H1 (cell line): ENCODE measurements at regions not wholly inside any gene's neighbourhood (a gene's known extent, or its start where the extent isn't known, plus 50 kb on each side); places are given as distances from the start of the nearest gene placed in this dataset.
"Not testable (repeated sequence)": the region's sequence is repeated elsewhere in the genome, so short reads cannot be mapped to it uniquely, and the experiment has no call there.

ENCODE experiments used
- CTCF ChIA-PET: fragments of 300-600 bp; sonication (Branson Sonifier 250); formaldehyde crosslinking; loops from one replicate; lab custom pipeline; 2021; ENCODE audit not compliant: partially characterized antibody; lab: Charles Lee
- POLR2A ChIA-PET: fragments of 300-600 bp; sonication (Branson Sonifier 250); formaldehyde crosslinking; loops from one replicate; lab custom pipeline; 2021; ENCODE audit warnings: inconsistent platforms; ENCODE audit not compliant: partially characterized antibody; lab: Charles Lee
- DNase-seq, 2 experiments: peaks; one replicate each; pipeline versions ENCODE4 v3.0.0 to v3.0.0-alpha.2; 2010 to 2022; ENCODE audit warnings: low spot score in 2 of 2, low read depth in 1 of 2, mixed read lengths in 1 of 2
- FAIRE-seq: peaks from 2 replicates; lab custom pipeline; 2011; peaks lifted over from hg19 to GRCh38; lab: Jason Lieb, UNC
- H2AFZ ChIP-seq: 2 replicates; pipeline ENCODE4 v1.8.1; 2012; ENCODE audit warnings: low read length, inconsistent platforms
- H2AK5ac ChIP-seq: 2 replicates; pipeline ENCODE4 v1.6.1; 2013; ENCODE audit warnings: low read depth, low read length
- H2BK120ac ChIP-seq: replicated peaks from 2 replicates; pipeline ENCODE3; 2013; ENCODE audit warnings: low read depth, low read length, inconsistent platforms
- H2BK12ac ChIP-seq: 2 replicates; pipeline ENCODE4 v1.6.1; 2013; ENCODE audit warnings: low read depth, low read length
- H2BK15ac ChIP-seq: 2 replicates; pipeline ENCODE4 v1.6.1; 2013; ENCODE audit warnings: low read length
- H2BK20ac ChIP-seq: 2 replicates; pipeline ENCODE4 v1.6.1; 2013; ENCODE audit warnings: low read length
- H2BK5ac ChIP-seq: 2 replicates; pipeline ENCODE4 v1.6.1; 2013; ENCODE audit warnings: low read depth, low read length
- H3K14ac ChIP-seq: 2 replicates; pipeline ENCODE4 v1.6.1; 2013; ENCODE audit warnings: inconsistent platforms; ENCODE audit not compliant: insufficient read length
- H3K18ac ChIP-seq: 2 replicates; pipeline ENCODE4 v1.6.1; 2013; ENCODE audit warnings: low read length; ENCODE audit errors: extremely low read depth
- H3K23ac ChIP-seq: 2 replicates; pipeline ENCODE4 v1.6.1; 2013; ENCODE audit warnings: inconsistent platforms; ENCODE audit not compliant: insufficient read length
- H3K23me2 ChIP-seq: 2 replicates; pipeline ENCODE4 v1.6.1; 2013; ENCODE audit warnings: low read depth, low read length
- H3K27ac ChIP-seq: 2 replicates; pipeline ENCODE4 v1.6.1; 2011; ENCODE audit warnings: low read depth, low read length, inconsistent platforms
- H3K27me3 ChIP-seq, 4 experiments: replicated peaks in 1 of 4; 1 replicate in 1 of 4; 2 replicates in 3 of 4; pipeline versions ENCODE4 v1.6.1 to v1.8.1; 2011 to 2013; ENCODE audit warnings: low read length in 3 of 4, mild to moderate bottlenecking in 3 of 4, inconsistent platforms in 2 of 4, mixed read lengths in 2 of 4, moderate library complexity in 1 of 4; ENCODE audit not compliant: control insufficient read depth in 3 of 4, insufficient read depth in 3 of 4; ENCODE audit errors: extremely low read depth in 1 of 4
- H3K36me3 ChIP-seq, 4 experiments: 2 replicates each; pipeline versions ENCODE4 v1.6.1 to v1.8.1; 2011 to 2013; ENCODE audit warnings: mild to moderate bottlenecking in 4 of 4, low read length in 3 of 4, moderate library complexity in 2 of 4, control low read depth in 1 of 4, inconsistent platforms in 1 of 4; ENCODE audit not compliant: insufficient read depth in 4 of 4, control insufficient read depth in 2 of 4
- H3K4ac ChIP-seq: replicated peaks from 2 replicates; pipeline ENCODE3; 2013; ENCODE audit warnings: low read length, low read depth, mixed read lengths, inconsistent platforms; ENCODE audit not compliant: insufficient read length
- H3K4me1 ChIP-seq, 4 experiments: replicated peaks in 1 of 4; 1 replicate in 1 of 4; 2 replicates in 3 of 4; pipeline versions ENCODE4 v1.6.1 to v1.8.1; 2011 to 2013; ENCODE audit warnings: low read length in 3 of 4, inconsistent platforms in 2 of 4, mixed read lengths in 1 of 4; ENCODE audit not compliant: insufficient read depth in 4 of 4, control insufficient read depth in 3 of 4
- H3K4me2 ChIP-seq, 2 experiments: 2 replicates each; pipeline versions ENCODE4 v1.6.1 to v1.8.1; 2011 to 2013; ENCODE audit warnings: low read depth in 2 of 2, low read length in 2 of 2, control low read depth in 1 of 2, inconsistent platforms in 1 of 2, mild to moderate bottlenecking in 1 of 2; ENCODE audit not compliant: insufficient read depth in 1 of 2
- H3K4me3 ChIP-seq, 4 experiments: fragments of 200-600, 300-600 bp in 1 of 4; sonication (generic), shearing (Covaris generic), sonication (Bioruptor Twin) in 1 of 4; 2 replicates each; pipeline versions ENCODE4 v1.5.1 to v1.8.1; 2011 to 2016; ENCODE audit warnings: low read length in 4 of 4, low read depth in 3 of 4, control low read depth in 2 of 4, inconsistent platforms in 2 of 4, mild to moderate bottlenecking in 2 of 4, mixed read lengths in 1 of 4, moderate library complexity in 1 of 4; ENCODE audit not compliant: insufficient read depth in 2 of 4; ENCODE audit errors: extremely low read depth in 1 of 4
- H3K56ac ChIP-seq: replicated peaks from 2 replicates; pipeline ENCODE3; 2013; ENCODE audit warnings: low read depth, mild to moderate bottlenecking, mixed read lengths, low read length, inconsistent platforms; ENCODE audit not compliant: insufficient read length
- H3K79me1 ChIP-seq: 2 replicates; pipeline ENCODE4 v1.6.1; 2013; ENCODE audit warnings: low read depth, low read length, control low read depth
- H3K79me2 ChIP-seq, 2 experiments: 2 replicates each; pipeline versions ENCODE4 v1.6.1 to v1.8.1; 2012 to 2013; ENCODE audit warnings: low read length in 2 of 2, mild to moderate bottlenecking in 2 of 2, inconsistent platforms in 1 of 2; ENCODE audit not compliant: insufficient read depth in 2 of 2, control insufficient read depth in 1 of 2
- H3K9ac ChIP-seq, 4 experiments: replicated peaks in 1 of 4; 1 replicate in 1 of 4; 2 replicates in 3 of 4; pipeline versions ENCODE4 v1.6.1 to v1.8.1; 2011 to 2013; ENCODE audit warnings: low read depth in 3 of 4, low read length in 3 of 4, control low read depth in 2 of 4, mild to moderate bottlenecking in 2 of 4, moderate library complexity in 2 of 4, inconsistent platforms in 1 of 4; ENCODE audit errors: extremely low read depth in 1 of 4
- H3K9me3 ChIP-seq, 2 experiments: 2 replicates each; pipeline versions ENCODE4 v1.6.1 to v1.8.1; 2012 to 2013; ENCODE audit warnings: mild to moderate bottlenecking in 2 of 2, moderate library complexity in 2 of 2, control low read depth in 1 of 2, inconsistent platforms in 1 of 2, low read depth in 1 of 2, low read length in 1 of 2, mixed read lengths in 1 of 2; ENCODE audit not compliant: insufficient read depth in 2 of 2
- H4K20me1 ChIP-seq, 2 experiments: replicated peaks in 1 of 2; 2 replicates each; pipeline versions ENCODE3 to v1.8.1; 2011 to 2013; ENCODE audit warnings: inconsistent platforms in 2 of 2, low read length in 2 of 2, mild to moderate bottlenecking in 1 of 2; ENCODE audit not compliant: insufficient read depth in 2 of 2, control insufficient read depth in 1 of 2
- H4K5ac ChIP-seq: 2 replicates; pipeline ENCODE4 v1.6.1; 2013; ENCODE audit warnings: low read length, low read depth, mixed read lengths, inconsistent platforms; ENCODE audit not compliant: insufficient read length
- H4K8ac ChIP-seq: 2 replicates; pipeline ENCODE4 v1.8.0; 2013; ENCODE audit warnings: mild to moderate bottlenecking, moderate library complexity, low read length, inconsistent platforms; ENCODE audit not compliant: insufficient read depth; ENCODE audit errors: extremely low read depth
- H4K91ac ChIP-seq: replicated peaks from 2 replicates; pipeline ENCODE3; 2013; ENCODE audit warnings: low read length, mixed read lengths, inconsistent platforms; ENCODE audit not compliant: insufficient read length
- EGR1 ChIP-seq: IDR thresholded peaks from 2 replicates; pipeline ENCODE4 v1.6.1; 2011; ENCODE audit warnings: low read depth, low read length, borderline replicate concordance
- MAX ChIP-seq: IDR thresholded peaks from 2 replicates; pipeline ENCODE4 v1.6.1; 2012; ENCODE audit warnings: inconsistent platforms
- POLR2AphosphoS5 ChIP-seq: IDR thresholded peaks from 2 replicates; pipeline ENCODE4 v1.6.1; 2011; ENCODE audit warnings: low read depth, low read length
- RBBP5 ChIP-seq: IDR thresholded peaks from 2 replicates; pipeline ENCODE4 v1.7.1; 2012; ENCODE audit warnings: low read depth, mild to moderate bottlenecking, inconsistent platforms, low read length, moderate library complexity, borderline replicate concordance
- YY1 ChIP-seq: IDR thresholded peaks from 2 replicates; pipeline ENCODE4 v1.6.1; 2011; ENCODE audit warnings: low read depth, mild to moderate bottlenecking, low read length
- WGBS, 2 experiments: shearing (Covaris generic) in 1 of 2; methylation state at CpG; one replicate each; pipeline versions ENCODE4 v1.1.6 to v1.1.7; 2013 to 2015; ENCODE audit warnings: low lambda C conversion rate in 2 of 2, mixed read lengths in 2 of 2, inconsistent platforms in 1 of 2, low coverage in 1 of 2, missing lambda C conversion rate in 1 of 2; ENCODE audit not compliant: insufficient replicate concordance in 2 of 2, insufficient coverage in 1 of 2, insufficient read length in 1 of 2; ENCODE audit errors: extremely low coverage in 1 of 2, missing lambda C conversion rate in 1 of 2; 5-methylcytosine and 5-hydroxymethylcytosine counted together

DNA sequence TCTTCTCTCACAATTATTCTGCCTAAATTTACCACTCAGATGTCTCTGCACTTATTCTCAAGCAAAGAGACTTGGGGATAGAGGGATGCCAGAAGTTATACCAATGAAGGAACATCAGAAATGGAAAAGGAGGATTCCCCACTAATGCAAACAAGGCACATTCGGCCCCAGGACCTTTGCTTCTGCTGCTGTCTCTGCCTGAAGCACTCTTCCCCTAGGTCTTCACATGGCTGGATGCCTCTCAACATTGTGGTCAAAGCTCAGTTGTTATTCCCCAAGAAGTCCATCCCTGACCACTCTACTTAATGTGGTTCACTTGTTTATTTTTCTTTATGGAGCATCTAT, 508.7 kb downstream of the DOK5 start (continued):
- TF ChIP-seq EGR1 (no peak), MAX (no peak), YY1 (no peak), RBBP5 (no peak), POLR2AphosphoS5 (no peak)
- TF ChIP-seq, all 59 proteins: peak for 0

DNA sequence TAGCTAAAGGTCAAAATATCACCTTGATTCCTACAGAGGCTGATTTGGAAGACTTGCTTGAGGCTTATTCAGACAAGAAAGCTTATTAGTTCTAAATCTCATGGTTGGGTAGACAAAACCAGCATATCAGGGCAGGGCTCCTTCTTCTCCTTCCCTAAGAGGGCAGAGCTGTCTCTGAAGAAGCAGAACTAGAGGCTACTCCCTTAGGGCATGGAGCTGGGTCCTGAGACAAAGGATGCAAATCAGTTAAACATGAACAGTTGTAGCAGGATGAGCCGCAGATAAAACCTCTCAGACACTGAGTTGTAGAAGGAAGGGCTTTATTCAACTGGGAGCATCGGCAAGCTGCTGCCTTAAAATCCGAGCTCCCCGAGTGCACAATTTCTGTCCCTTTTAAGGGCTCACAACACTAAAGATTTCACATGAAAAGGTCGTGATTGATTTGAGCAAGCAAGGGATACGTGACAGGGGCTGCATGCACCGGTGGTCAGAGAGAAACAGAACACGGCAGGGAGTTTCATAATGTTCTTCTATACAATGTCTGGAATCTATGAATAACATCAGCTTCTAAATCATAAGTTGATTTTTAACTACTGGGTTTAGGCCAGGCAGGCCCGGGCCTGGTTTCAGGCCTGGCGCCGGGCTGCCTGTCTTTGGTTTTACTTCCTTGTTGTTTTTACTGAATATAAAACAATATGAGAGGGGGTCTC, 508.2 kb downstream of the DOK5 start:
- 0 out of 2 replicates have a peak overlapping the region, but pooled peaks have one; percentile 36 for H2AFZ ChIP-seq
- POLR2A ChIA-PET, result interaction anchor here (0.6 kb wide), 1 partner anchor 413 kb away, joined by 3 read pairs; no protein-coding TSS in a partner anchor

More for the DNA sequence above, 508.2 kb downstream of the DOK5 start:
- not testable (repeated sequence) for H3K56ac ChIP-seq, H3K79me1 ChIP-seq, DNase-seq, H3K27ac ChIP-seq, H2BK15ac ChIP-seq, H3K14ac ChIP-seq, H4K20me1 ChIP-seq, H3K27me3 ChIP-seq, H4K91ac ChIP-seq, H3K4me1 ChIP-seq, H2AK5ac ChIP-seq, H3K36me3 ChIP-seq, FAIRE-seq, H3K4me2 ChIP-seq, H4K5ac ChIP-seq, H3K18ac ChIP-seq, H3K9me3 ChIP-seq, H2BK5ac ChIP-seq, H3K4me3 ChIP-seq, H3K9ac ChIP-seq, H3K23me2 ChIP-seq, H3K23ac ChIP-seq, H2BK20ac ChIP-seq, H3K79me2 ChIP-seq, H4K8ac ChIP-seq, H2BK120ac ChIP-seq, H2BK12ac ChIP-seq, H3K4ac ChIP-seq
- WGBS, 2 experiments, result 96% methylated on average over 9 of the region's 11 CpGs; no CpG with 5 or more reads in 1 of the 2 experiments
- CTCF ChIA-PET, result interaction anchor here (0.7 kb wide), 1 partner anchor 430 kb away, joined by 3 read pairs; no protein-coding TSS in a partner anchor
